ENCODE measurements at regions not wholly inside any gene's neighbourhood (a gene's known extent, or its start where the extent isn't known, plus 50 kb on each side); places are given as distances from the start of the nearest gene placed in this dataset.

GRCh38 chr18:34543945-34544344 lies 166.2 kb upstream of the DTNA start:
- Histone ChIP-seq H4K8ac (ENCODE audit: extremely low read depth, insufficient read depth, low read length) (no peak overlapping the region), H2BK5ac (ENCODE audit: low read depth, low read length) (no peak overlapping the region), H2AK5ac (ENCODE audit: low read depth, low read length) (no peak overlapping the region), H2BK12ac (ENCODE audit: low read depth, low read length) (no peak overlapping the region), H4K5ac (ENCODE audit: insufficient read length, low read depth, low read length) (no peak overlapping the region), H3K79me2 (ENCODE audit: control insufficient read depth in 1 of 2, insufficient read depth in 2 of 2, low read length in 2 of 2) (peaks cover 0 to 17% of the 10 kb centered on the region in 2 experiments; a peak in 1 of 4 replicates), H3K9me3 (ENCODE audit: insufficient read depth in 2 of 2, low read depth in 1 of 2, low read length in 1 of 2) (no peaks in the 10 kb centered on the region), H3K14ac (ENCODE audit: insufficient read length) (no peak overlapping the region), H3K4ac (replicated peaks; ENCODE audit: insufficient read length, low read depth, low read length) (no peak overlapping the region), H3K18ac (ENCODE audit: extremely low read depth, low read length) (no peak overlapping the region), H3K4me1 (replicated peaks in 1 of 4; ENCODE audit: control insufficient read depth in 3 of 4, insufficient read depth in 4 of 4, low read length in 3 of 4) (peaks cover 2 to 16% (median 11%) of the 10 kb centered on the region in 4 experiments; a peak in 4 of 7 replicates), H3K36me3 (ENCODE audit: control insufficient read depth in 2 of 4, insufficient read depth in 4 of 4, low read length in 3 of 4) (no peaks in the 10 kb centered on the region), H3K4me2 (ENCODE audit: insufficient read depth in 1 of 2, low read depth in 2 of 2, low read length in 2 of 2) (no peak overlapping the region), H4K20me1 (replicated peaks in 1 of 2; ENCODE audit: control insufficient read depth in 1 of 2, insufficient read depth in 2 of 2, low read length in 2 of 2) (no peaks in the 10 kb centered on the region), H3K23ac (ENCODE audit: insufficient read length) (no peak overlapping the region), H2BK20ac (ENCODE audit: low read length) (no peak overlapping the region), H2AFZ (ENCODE audit: low read length) (no peak overlapping the region), H4K91ac (replicated peaks; ENCODE audit: insufficient read length, low read length) (no peak overlapping the region), H2BK120ac (replicated peaks; ENCODE audit: low read depth, low read length) (no peak overlapping the region), H3K23me2 (ENCODE audit: low read depth, low read length) (no peaks in the 10 kb centered on the region; the same call in 1 of the 2 replicates), H3K9ac (replicated peaks in 1 of 4; ENCODE audit: extremely low read depth in 1 of 4, low read depth in 3 of 4, low read length in 3 of 4) (no peak overlapping the region), H3K27me3 (replicated peaks in 1 of 4; ENCODE audit: control insufficient read depth in 3 of 4, extremely low read depth in 1 of 4, insufficient read depth in 3 of 4, low read length in 3 of 4) (no peaks in the 10 kb centered on the region), H2BK15ac (ENCODE audit: low read length) (no peak overlapping the region), H3K27ac (ENCODE audit: low read depth, low read length) (no peak overlapping the region), H3K56ac (replicated peaks; ENCODE audit: insufficient read length, low read depth, low read length) (no peak overlapping the region), H3K4me3 (ENCODE audit: extremely low read depth in 1 of 4, insufficient read depth in 2 of 4, low read depth in 3 of 4, low read length in 4 of 4) (no peak overlapping the region), H3K79me1 (ENCODE audit: low read depth, low read length) (no peaks in the 10 kb centered on the region)
- 77% methylated on average over 1 of the region's 1 CpG; no CpG with 5 or more reads in 1 of the 2 experiments for WGBS, 2 experiments (ENCODE audit: extremely low coverage in 1 of 2, insufficient coverage in 1 of 2, insufficient read length in 1 of 2, insufficient replicate concordance in 2 of 2, low coverage in 1 of 2, low lambda C conversion rate in 2 of 2, missing lambda C conversion rate in 1 of 2)
- ChIA-PET CTCF (ENCODE audit: partially characterized antibody) (interaction anchor here (0.6 to 0.8 kb wide), 2 partner anchors 87 to 117 kb away, joined by 3 to 4 read pairs; no protein-coding TSS in a partner anchor), POLR2A (ENCODE audit: partially characterized antibody) (interaction anchor here (1.3 kb wide), 1 partner anchor 14 kb away, joined by 4 read pairs; no protein-coding TSS in a partner anchor)
- no peak for FAIRE-seq
- DNase-seq (ENCODE audit: low read depth in 1 of 2, low spot score in 2 of 2): no peak
- TF ChIP-seq YY1 (IDR thresholded peaks at IDR 0.05; ENCODE audit: low read depth, low read length) (no peak), JUN (IDR thresholded peaks at IDR 0.05; ENCODE audit: low read depth, low read length) (no peak), POLR2A (IDR thresholded peaks at IDR 0.05; ENCODE audit: control extremely low read depth in 1 of 2, low read depth in 2 of 2, low read length in 2 of 2) (no peak)
